Mesenchymal stem cell (in vitro differentiated cells and primary cell): ENCODE measurements at regions not wholly inside any gene's neighbourhood (a gene's known extent, or its start where the extent isn't known, plus 50 kb on each side); places are given as distances from the start of the nearest gene placed in this dataset.

Source experiments
- DNase-seq: peaks from one replicate; pipeline ENCODE4 v3.0.0-alpha.2; 2013
- H2AFZ ChIP-seq: one replicate; pipeline ENCODE4 v1.6.1; 2013; ENCODE audit warnings: low read depth, mild to moderate bottlenecking, control low read depth, inconsistent platforms, low read length, moderate library complexity
- H2AK5ac ChIP-seq: 2 replicates; pipeline ENCODE4 v1.6.1; 2013; ENCODE audit warnings: low read length, moderate library complexity, mild to moderate bottlenecking, inconsistent platforms; ENCODE audit not compliant: severe bottlenecking
- H2BK120ac ChIP-seq: one replicate; pipeline ENCODE4 v1.6.1; 2013; ENCODE audit warnings: low read depth, mild to moderate bottlenecking, inconsistent platforms, low read length, moderate library complexity
- H2BK12ac ChIP-seq, 2 experiments: one replicate each; pipeline ENCODE4 v1.6.1; 2013; ENCODE audit warnings: inconsistent platforms in 2 of 2, low read length in 2 of 2, mild to moderate bottlenecking in 2 of 2, moderate library complexity in 2 of 2, control low read depth in 1 of 2
- H2BK15ac ChIP-seq: one replicate; pipeline ENCODE4 v1.6.1; 2013; ENCODE audit warnings: mild to moderate bottlenecking, low read depth, inconsistent platforms; ENCODE audit not compliant: poor library complexity, severe bottlenecking
- H2BK5ac ChIP-seq: 2 replicates; pipeline ENCODE4 v1.6.1; 2013; ENCODE audit warnings: low read depth, mild to moderate bottlenecking, low read length, control low read depth, inconsistent platforms; ENCODE audit not compliant: poor library complexity, severe bottlenecking
- H3K14ac ChIP-seq, 2 experiments: one replicate each; pipeline ENCODE4 v1.6.1; 2013; ENCODE audit warnings: inconsistent platforms in 2 of 2, low read length in 2 of 2, control low read depth in 1 of 2, mild to moderate bottlenecking in 1 of 2, moderate library complexity in 1 of 2
- H3K18ac ChIP-seq, 2 experiments: one replicate each; pipeline ENCODE4 v1.6.1; 2013; ENCODE audit warnings: inconsistent platforms in 2 of 2, low read length in 2 of 2, control low read depth in 1 of 2, low read depth in 1 of 2, mild to moderate bottlenecking in 1 of 2
- H3K23ac ChIP-seq, 2 experiments: one replicate each; pipeline ENCODE4 v1.6.1; 2013; ENCODE audit warnings: inconsistent platforms in 2 of 2, low read length in 2 of 2, mild to moderate bottlenecking in 2 of 2, moderate library complexity in 2 of 2, control low read depth in 1 of 2
- H3K27ac ChIP-seq: 2 replicates; pipeline ENCODE4 v1.5.1; 2013; ENCODE audit warnings: mild to moderate bottlenecking, moderate library complexity, low read length, control low read depth, inconsistent platforms; ENCODE audit not compliant: poor library complexity, severe bottlenecking
- H3K27me3 ChIP-seq, 2 experiments: 2 replicates each; pipeline versions ENCODE4 v1.6.1 to v1.7.0; 2013; ENCODE audit warnings: low read length in 2 of 2, mild to moderate bottlenecking in 2 of 2, moderate library complexity in 2 of 2, control low read depth in 1 of 2, inconsistent platforms in 1 of 2; ENCODE audit not compliant: control insufficient read depth in 1 of 2, insufficient read depth in 1 of 2
- H3K36me3 ChIP-seq, 2 experiments: 2 replicates each; pipeline versions ENCODE4 v1.6.1 to v1.7.0; 2013; ENCODE audit warnings: low read length in 2 of 2, control low read depth in 1 of 2, inconsistent platforms in 1 of 2, low read depth in 1 of 2, mild to moderate bottlenecking in 1 of 2; ENCODE audit not compliant: insufficient read depth in 2 of 2, control insufficient read depth in 1 of 2
- H3K4ac ChIP-seq, 2 experiments: one replicate each; pipeline ENCODE4 v1.6.1; 2013; ENCODE audit warnings: inconsistent platforms in 2 of 2, low read length in 2 of 2, mild to moderate bottlenecking in 2 of 2, moderate library complexity in 2 of 2, control low read depth in 1 of 2, low read depth in 1 of 2
- H3K4me1 ChIP-seq: 2 replicates; pipeline ENCODE4 v1.6.1; 2013; ENCODE audit warnings: low read depth, low read length, control low read depth; ENCODE audit not compliant: control insufficient read depth, insufficient read depth
- H3K4me2 ChIP-seq: 2 replicates; pipeline ENCODE4 v1.6.1; 2013; ENCODE audit warnings: low read length, mild to moderate bottlenecking, inconsistent platforms; ENCODE audit not compliant: poor library complexity, severe bottlenecking
- H3K4me3 ChIP-seq, 2 experiments: 2 replicates each; pipeline versions ENCODE4 v1.5.1 to v1.7.0; 2013; ENCODE audit warnings: low read length in 2 of 2, mild to moderate bottlenecking in 2 of 2, control low read depth in 1 of 2, low read depth in 1 of 2; ENCODE audit not compliant: insufficient read depth in 1 of 2
- H3K79me1 ChIP-seq: replicated peaks from 2 replicates; pipeline ENCODE4 v1.6.1; 2013; ENCODE audit warnings: mild to moderate bottlenecking, control low read depth, low read length, inconsistent platforms; ENCODE audit not compliant: poor library complexity, severe bottlenecking
- H3K9ac ChIP-seq: 2 replicates; pipeline ENCODE4 v1.7.0; 2013; ENCODE audit warnings: mild to moderate bottlenecking, low read length, moderate library complexity
- H3K9me3 ChIP-seq: 2 replicates; pipeline ENCODE4 v1.7.0; 2013; ENCODE audit warnings: mild to moderate bottlenecking, low read length; ENCODE audit not compliant: control insufficient read depth
- H4K8ac ChIP-seq: one replicate; pipeline ENCODE4 v1.6.1; 2013; ENCODE audit warnings: inconsistent platforms, mild to moderate bottlenecking, low read length, moderate library complexity
- H4K91ac ChIP-seq: one replicate; pipeline ENCODE4 v1.6.1; 2013; ENCODE audit warnings: mild to moderate bottlenecking, low read length, inconsistent platforms
- WGBS: methylation state at CpG from one replicate; pipeline ENCODE4 v1.1.7; 2013; ENCODE audit warnings: mixed read lengths; 5-methylcytosine and 5-hydroxymethylcytosine counted together

- Histone ChIP-seq H3K4me3 (no peak overlapping the region), H2BK12ac (no peak overlapping the region), H3K14ac (no peak overlapping the region), H3K27ac (no peak overlapping the region), H3K79me1 (no peaks in the 10 kb centered on the region), H3K4me1 (no peaks in the 10 kb centered on the region), H2BK5ac (no peak overlapping the region), H3K9ac (no peak overlapping the region), H3K27me3 (peaks cover 0 to 16% of the 10 kb centered on the region in 2 experiments), H3K9me3 (no peaks in the 10 kb centered on the region), H3K4me2 (no peak overlapping the region), H3K36me3 (no peaks in the 10 kb centered on the region), H2AK5ac (no peak overlapping the region), H2BK120ac (no peak overlapping the region), H3K18ac (no peak overlapping the region), H4K8ac (no peak overlapping the region), H2BK15ac (no peak overlapping the region), H3K4ac (no peak overlapping the region), H4K91ac (no peak overlapping the region), H2AFZ (no peak overlapping the region), H3K23ac (no peak overlapping the region)
- WGBS: 78% methylated on average over 20 of the region's 21 CpGs
- DNase-seq: no peak
Measured at GRCh38 chr14:104427131-104427851, 152.3 kb upstream of the C14orf180 start.

- Histone ChIP-seq H2BK15ac (no peak overlapping the region), H2BK5ac (no peak overlapping the region), H2AFZ (no peak overlapping the region), H3K4ac (no peak overlapping the region), H4K91ac (no peak overlapping the region), H3K4me3 (no peak overlapping the region), H3K4me1 (no peaks in the 10 kb centered on the region), H3K18ac (no peak overlapping the region), H2AK5ac (no peak overlapping the region), H3K23ac (no peak overlapping the region), H2BK12ac (no peak overlapping the region), H3K14ac (no peak overlapping the region), H3K36me3 (no peaks in the 10 kb centered on the region), H4K8ac (no peak overlapping the region), H3K9ac (no peak overlapping the region), H3K4me2 (no peak overlapping the region), H3K79me1 (no peaks in the 10 kb centered on the region), H3K27me3 (peaks cover 0 to 6% of the 10 kb centered on the region in 2 experiments), H3K27ac (no peak overlapping the region), H3K9me3 (no peaks in the 10 kb centered on the region), H2BK120ac (no peak overlapping the region)
- WGBS: 73% methylated on average over 11 of the region's 14 CpGs
- no peak for DNase-seq
Measured at GRCh38 chr14:104428333-104428851, 151.2 kb upstream of the C14orf180 start.

GRCh38 chr14:104428860-104429259 lies 150.7 kb upstream of the C14orf180 start:
- no peaks in the 10 kb centered on the region for H3K36me3 ChIP-seq
- H2BK15ac ChIP-seq: no peak overlapping the region
- no peaks in the 10 kb centered on the region for H3K79me1 ChIP-seq
- H3K27me3 ChIP-seq: peaks cover 0 to under 1% of the 10 kb centered on the region in 2 experiments
- H4K91ac ChIP-seq: no peak overlapping the region
- H2AFZ ChIP-seq: no peak overlapping the region
- H3K9ac ChIP-seq: no peak overlapping the region
- H3K4me1 ChIP-seq: no peaks in the 10 kb centered on the region
- H2BK120ac ChIP-seq: no peak overlapping the region
- H3K4me3 ChIP-seq: no peak overlapping the region
- H3K4me2 ChIP-seq: no peak overlapping the region
- H2AK5ac ChIP-seq: no peak overlapping the region
- no peak overlapping the region for H4K8ac ChIP-seq
- WGBS: 86% methylated on average over 9 of the region's 9 CpGs
- H3K4ac ChIP-seq: no peak overlapping the region
- no peaks in the 10 kb centered on the region for H3K9me3 ChIP-seq
- no peak overlapping the region for H2BK5ac ChIP-seq
- no peak overlapping the region for H3K18ac ChIP-seq
- no peak overlapping the region for H2BK12ac ChIP-seq
- H3K27ac ChIP-seq: no peak overlapping the region
- DNase-seq: no peak
- H3K23ac ChIP-seq: no peak overlapping the region
- H3K14ac ChIP-seq: no peak overlapping the region

- no peak overlapping the region for H3K14ac ChIP-seq
- no peak overlapping the region for H3K4ac ChIP-seq
- H4K91ac ChIP-seq: no peak overlapping the region
- no peak overlapping the region for H2BK15ac ChIP-seq
- no peak overlapping the region for H4K8ac ChIP-seq
- no peak overlapping the region for H2AK5ac ChIP-seq
- no peak overlapping the region for H3K4me2 ChIP-seq
- H3K4me1 ChIP-seq: no peaks in the 10 kb centered on the region
- no peak overlapping the region for H2BK5ac ChIP-seq
- no peak overlapping the region for H2BK120ac ChIP-seq
- H3K27ac ChIP-seq: no peak overlapping the region
- H2AFZ ChIP-seq: no peak overlapping the region
- DNase-seq: no peak
- no peak overlapping the region for H2BK12ac ChIP-seq
- no peak overlapping the region for H3K18ac ChIP-seq
- H3K9me3 ChIP-seq: no peaks in the 10 kb centered on the region
- H3K79me1 ChIP-seq: no peaks in the 10 kb centered on the region
- H3K4me3 ChIP-seq: no peak overlapping the region
- H3K9ac ChIP-seq: no peak overlapping the region
- H3K36me3 ChIP-seq: no peaks in the 10 kb centered on the region
- no peak overlapping the region for H3K23ac ChIP-seq
- 86% methylated on average over 29 of the region's 30 CpGs for WGBS
- no peaks in the 10 kb centered on the region for H3K27me3 ChIP-seq
Measured at GRCh38 chr14:104429291-104429861, 150.2 kb upstream of the C14orf180 start.
